HG03378 (cell line): ENCODE measurements at regions not wholly inside any gene's neighbourhood (a gene's known extent, or its start where the extent isn't known, plus 50 kb on each side); places are given as distances from the start of the nearest gene placed in this dataset.
"Not testable (repeated sequence)": the region's sequence is repeated elsewhere in the genome, so short reads cannot be mapped to it uniquely, and the experiment has no call there.

Experiments used
- ATAC-seq: cut with Tn5 transposase; IDR thresholded peaks from one replicate; pipeline ENCODE4 v1.9.1; 2021; ENCODE audit warnings: mild to moderate bottlenecking, moderate library complexity; ENCODE audit not compliant: unreplicated experiment

- ATAC-seq, result no peak
Measured at GRCh38 chr9:22170556-22170955, 161.5 kb upstream of the CDKN2B start.

DNA sequence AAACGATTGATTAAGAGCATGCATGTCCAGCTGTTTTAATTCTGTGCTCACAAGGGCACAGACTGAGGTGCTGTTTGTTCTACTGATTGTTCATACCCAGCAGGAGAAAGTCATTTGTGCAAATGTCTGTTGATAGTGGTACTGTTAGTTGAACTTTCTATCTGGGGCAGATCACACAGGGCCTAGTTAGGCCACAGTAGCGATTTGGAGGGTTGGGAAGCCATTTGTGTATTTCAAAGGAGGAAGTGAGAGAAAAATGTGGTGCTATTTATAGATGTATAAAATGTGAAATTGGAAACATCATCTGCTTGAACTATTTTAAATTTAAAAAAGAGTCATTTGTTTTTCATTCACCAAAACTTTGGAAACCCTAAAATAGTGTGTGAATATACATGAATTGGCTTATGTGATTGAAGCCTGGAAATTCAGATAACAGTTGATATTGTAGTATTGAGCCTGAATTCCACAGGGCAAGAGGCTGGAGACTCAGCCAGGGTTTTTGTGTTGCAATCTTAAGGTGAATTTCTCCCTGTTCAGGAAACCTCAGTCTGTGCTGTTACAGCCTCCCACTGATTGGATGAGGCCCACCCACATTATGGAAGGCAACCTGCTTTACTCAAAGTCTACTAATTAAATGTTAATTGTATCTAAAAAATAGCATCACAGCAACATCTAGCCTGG is 162.0 kb upstream of the CDKN2B start:
- ATAC-seq, result peak; percentile 78

DNA sequence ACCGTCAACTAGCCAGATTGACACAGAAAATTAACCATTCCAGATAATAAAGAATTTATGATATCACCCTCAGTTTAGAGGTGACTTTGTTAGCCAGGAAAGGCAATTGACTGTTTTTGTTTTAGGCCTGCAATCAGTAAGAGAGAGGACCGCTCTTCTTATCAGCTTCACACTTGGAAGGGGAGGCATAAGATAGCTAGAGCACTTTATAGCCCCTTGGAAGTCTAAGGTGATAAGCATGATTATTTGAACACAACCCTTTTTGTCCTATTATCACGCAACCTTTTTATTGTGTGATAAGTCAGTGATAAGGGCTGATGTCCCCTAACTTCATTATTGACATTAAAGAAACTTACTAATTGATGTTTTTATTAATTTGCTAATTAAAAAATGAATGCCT is 162.6 kb upstream of the CDKN2B start:
- no peak for ATAC-seq

- no peak for ATAC-seq
Measured at GRCh38 chr9:22173908-22174307, 164.8 kb upstream of the CDKN2B start.

DNA sequence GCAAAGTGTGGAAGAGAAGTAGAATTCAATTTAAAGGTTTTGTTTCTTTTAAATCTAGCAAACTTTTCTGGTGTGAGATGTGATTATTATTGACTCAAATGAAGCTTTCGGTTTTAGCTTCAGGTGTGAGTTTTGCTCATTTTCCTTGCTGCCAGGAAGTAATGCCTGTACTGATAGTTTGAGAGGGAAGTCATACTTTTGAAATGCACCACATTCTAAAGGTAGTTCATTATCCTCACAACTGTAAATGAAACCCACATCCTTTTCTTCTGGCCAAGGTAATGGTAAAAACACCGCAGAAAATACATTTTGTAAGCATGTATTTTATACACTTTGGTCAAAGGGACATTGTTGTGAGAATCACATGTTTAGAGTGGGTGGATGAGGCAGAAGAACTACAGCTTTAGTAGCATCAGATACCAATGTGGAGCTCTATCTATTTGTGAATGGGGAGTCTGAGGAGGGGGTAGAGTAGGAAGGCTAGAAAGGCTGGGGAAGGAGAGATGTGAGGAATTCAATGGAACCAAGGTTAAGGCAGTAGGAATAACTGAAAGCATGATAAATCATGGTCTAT is 167.0 kb upstream of the CDKN2B start:
- peak; percentile 78 for ATAC-seq

DNA sequence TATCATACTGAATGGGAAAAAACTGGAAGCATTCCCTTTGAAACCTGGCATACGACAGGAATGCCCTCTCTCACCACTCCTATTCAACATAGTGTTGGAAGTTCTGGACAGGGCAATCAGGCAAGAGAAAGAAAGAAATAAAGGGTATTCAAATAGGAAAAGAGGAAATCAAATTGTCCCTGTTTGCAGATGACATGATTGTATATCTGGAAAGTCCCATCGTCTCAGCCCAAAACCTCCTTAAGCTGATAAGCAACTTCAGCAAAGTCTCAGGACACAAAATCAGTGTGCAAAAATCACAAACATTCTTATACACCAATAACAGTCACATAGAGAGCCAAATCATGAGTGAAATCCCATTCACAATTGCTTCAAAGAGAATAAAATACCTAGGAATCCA is 171.9 kb upstream of the CDKN2B start:
- ATAC-seq, result not testable (repeated sequence)

DNA sequence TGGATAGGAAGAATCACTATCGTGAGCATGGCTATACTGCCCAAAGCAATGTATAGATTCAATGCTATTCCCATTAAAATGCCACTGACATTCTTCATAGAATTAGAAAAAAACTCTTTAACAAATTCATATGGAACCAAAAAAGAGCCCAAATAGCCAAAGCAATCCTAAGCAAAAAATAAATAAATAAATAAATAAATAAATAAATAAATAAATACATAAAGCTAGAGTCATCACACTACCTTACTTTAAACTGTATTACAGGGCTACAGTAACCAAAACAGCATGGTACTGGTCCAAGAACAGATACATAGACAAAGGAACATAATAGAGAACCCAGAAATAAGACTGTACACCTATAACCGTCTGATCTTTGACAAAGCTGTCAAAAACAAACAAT is 180.4 kb upstream of the CDKN2B start:
- no peak for ATAC-seq

- ATAC-seq, result peak; percentile 96
Measured at GRCh38 chr9:22197000-22197399, 187.9 kb upstream of the CDKN2B start.

GRCh38 chr9:22198681-22199080 is 189.6 kb upstream of the CDKN2B start:
- ATAC-seq, result no peak

DNA sequence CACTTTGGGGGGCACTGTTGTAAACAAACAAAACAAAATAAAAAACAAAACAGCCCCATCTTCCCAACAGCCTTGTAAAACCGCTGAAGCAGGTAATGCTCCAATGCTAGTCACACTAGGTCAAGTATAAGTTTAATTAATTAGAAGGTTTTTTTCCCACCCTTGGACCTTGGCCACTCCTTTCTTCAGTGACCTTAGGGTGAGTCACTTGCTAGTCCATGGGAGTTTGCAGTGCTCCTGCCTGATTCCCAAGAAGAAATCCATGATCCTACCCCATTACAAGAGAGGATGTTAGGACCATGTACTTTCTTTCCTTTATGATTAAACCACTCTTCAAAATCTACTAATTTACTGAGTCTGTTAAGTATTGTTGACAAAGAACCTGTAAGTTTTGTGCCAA is 192.2 kb upstream of the CDKN2B start:
- ATAC-seq, result no peak

- ATAC-seq, result no peak
Measured at GRCh38 chr9:22203371-22204138, 194.4 kb upstream of the CDKN2B start.

- ATAC-seq, result no peak
Measured at GRCh38 chr9:22204240-22204639, 195.1 kb upstream of the CDKN2B start.

DNA sequence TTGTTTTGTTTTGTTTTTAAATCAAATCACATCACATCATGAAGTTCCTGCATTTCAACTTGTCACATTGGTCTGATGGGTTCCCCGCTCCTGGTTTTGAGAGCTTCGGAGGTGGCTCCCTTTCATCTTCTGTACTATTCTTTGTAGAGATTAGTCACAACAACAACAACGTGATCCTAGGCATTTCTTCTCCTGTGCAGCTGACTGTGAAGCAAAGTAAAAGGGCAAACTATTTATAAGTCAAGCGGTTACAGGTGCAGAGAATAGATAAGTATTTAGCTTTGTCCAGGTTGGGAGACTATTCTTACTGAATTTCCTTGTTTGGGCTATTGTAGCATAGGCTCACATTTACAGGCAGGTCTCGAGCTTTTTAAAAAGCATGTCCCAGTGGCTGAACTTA is 197.7 kb upstream of the CDKN2B start:
- ATAC-seq, result no peak

GRCh38 chr9:22208846-22209585 is 199.9 kb upstream of the CDKN2B start:
- peak; percentile 69 for ATAC-seq

DNA sequence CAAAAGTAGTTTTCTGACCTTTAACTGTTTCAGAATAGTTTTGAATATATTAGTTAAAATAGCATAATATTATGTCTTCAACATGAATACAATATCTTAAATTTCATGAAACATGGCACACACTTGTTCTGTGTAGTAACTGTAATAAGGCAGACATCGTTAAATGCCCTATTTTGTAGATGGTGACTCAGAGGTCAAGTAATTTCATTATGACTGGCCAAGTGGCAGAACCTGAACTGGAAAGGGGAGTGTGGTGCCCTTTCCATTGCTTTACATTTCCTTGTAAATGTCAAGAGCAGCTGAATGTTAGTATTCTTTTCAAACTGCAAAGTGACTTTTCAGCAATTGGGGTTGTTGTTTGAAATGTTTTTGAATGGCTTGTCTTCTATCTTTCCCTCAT is 201.2 kb upstream of the CDKN2B start:
- ATAC-seq, result no peak

- ATAC-seq, result no peak
Measured at GRCh38 chr9:22210936-22211335, 201.8 kb upstream of the CDKN2B start.

DNA sequence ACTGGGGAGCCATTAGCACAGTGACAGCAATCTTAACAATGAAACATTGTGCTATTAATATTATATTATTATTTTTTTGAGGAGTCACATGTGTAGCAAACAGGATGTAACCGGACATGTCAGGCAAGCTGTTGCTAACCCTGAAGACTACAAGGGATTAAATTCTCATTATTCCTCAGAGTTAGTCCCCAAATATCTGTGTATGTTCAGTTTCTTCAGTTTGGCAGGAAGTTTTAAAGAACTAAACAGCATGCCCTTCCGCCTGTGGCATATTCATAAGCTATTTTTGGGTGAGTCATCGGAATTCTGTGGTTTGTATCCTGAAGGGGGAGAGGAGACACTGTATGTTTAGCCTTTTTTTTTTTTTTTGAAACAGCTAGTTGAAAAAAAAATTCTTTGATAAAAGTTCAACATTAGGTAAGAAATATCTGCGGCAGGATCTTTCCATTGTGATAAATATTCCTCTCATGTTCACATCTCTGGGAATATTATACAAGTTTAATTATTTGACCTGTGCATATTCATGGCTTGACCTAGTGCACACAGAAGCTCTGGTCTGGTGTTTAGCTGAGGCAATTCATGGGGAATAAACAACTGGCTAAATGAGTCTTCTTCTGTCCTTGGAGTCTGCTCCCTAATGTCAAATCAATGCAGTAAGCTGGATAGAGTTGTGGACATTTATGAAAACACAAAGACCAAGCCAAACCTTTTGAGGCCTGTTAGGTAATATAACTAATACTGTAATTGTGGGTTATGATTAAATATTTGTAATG is 202.7 kb upstream of the CDKN2B start:
- ATAC-seq, result no peak

DNA sequence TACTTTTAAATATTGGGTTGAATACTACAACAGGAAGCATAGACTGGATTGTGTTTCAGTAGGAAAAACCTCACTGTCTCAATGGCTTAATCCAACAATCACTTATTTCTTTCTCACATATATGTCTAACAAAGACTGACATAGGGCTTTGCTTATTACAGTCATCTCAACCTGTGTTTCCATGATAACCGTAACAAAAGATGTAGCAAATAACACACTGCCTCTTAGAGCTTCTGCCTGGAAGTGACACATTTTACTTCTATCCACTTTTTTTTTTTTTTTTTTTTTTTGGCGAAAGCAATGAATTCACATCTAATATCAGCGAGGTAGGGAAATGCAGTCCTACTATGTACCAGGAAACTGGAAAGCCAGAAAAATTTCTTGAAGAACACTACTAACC is 204.9 kb upstream of the CDKN2B start:
- ATAC-seq, result no peak

GRCh38 chr9:22214497-22215031 is 205.5 kb upstream of the CDKN2B start:
- ATAC-seq, result no peak

GRCh38 chr9:22215521-22215920 is 206.4 kb upstream of the CDKN2B start:
- ATAC-seq, result no peak
